Activated naive CD4-positive, alpha-beta T cell treated with Interleukin-2 at 50 U/mL for 16 hours (primary cell): ENCODE measurements at regions not wholly inside any gene's neighbourhood (a gene's known extent, or its start where the extent isn't known, plus 50 kb on each side); places are given as distances from the start of the nearest gene placed in this dataset.

ENCODE experiments used
- DNase-seq: peaks from one replicate; pipeline ENCODE4 v3.0.0-alpha.2; 2020

DNA sequence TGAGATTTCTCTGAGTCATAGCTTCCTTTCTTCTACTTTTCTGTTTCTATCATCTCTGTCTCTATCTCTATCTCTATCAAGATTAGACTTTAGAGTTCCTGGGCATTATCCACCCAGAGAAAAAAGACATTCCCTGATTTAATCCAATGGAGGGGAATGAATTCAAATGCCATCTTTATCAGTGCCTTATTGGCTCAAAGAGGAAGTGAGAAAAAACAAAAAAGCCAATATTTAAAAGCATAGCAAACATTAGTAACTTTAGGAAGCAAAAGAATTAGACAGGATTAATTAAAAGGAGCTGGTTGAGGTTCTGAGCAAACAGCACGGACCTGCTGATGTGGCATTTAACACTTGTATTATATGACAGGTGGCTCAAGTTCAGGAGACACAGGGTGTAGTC is 736.5 kb downstream of the REEP3 start:
- no peak for DNase-seq

DNA sequence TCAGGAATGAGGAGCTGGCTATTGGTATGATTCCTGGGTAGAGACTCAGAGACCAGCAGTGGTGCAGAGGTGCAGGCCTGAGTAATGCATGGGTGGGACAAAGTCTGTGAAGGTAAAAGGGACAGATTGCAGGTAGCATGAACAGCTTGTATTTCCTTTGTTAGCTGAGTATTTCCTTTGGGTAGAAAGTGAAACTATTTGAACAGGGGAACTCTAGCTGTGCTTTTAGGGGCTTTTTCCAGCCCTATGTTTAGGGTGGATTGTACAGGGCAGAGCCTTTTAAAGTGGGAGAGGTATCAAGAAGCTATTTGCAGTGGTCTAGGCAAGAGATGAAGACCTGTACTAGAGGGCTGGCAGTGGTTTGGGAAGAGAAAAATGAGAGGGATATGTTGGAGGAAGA is 739.9 kb downstream of the REEP3 start:
- DNase-seq: no peak

DNA sequence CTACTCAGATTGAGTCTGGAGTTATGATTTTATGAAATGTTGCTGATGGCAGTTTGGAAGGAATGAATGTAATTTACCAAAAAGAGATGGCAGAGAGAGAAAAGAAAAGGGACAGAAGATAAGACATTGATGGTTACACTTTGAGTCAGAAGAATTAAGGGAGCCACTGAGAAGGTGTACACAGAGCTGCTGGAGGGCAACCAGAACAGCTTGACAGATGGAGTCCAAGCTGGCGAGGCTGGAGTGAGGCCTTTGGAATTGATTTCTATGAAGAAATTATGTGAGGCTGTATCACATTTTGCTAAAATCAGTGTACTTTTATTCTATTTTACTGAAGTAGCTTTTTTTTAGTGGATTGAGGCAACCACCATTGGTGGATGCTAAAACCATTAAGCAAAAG is 740.5 kb downstream of the REEP3 start:
- DNase-seq: no peak

DNA sequence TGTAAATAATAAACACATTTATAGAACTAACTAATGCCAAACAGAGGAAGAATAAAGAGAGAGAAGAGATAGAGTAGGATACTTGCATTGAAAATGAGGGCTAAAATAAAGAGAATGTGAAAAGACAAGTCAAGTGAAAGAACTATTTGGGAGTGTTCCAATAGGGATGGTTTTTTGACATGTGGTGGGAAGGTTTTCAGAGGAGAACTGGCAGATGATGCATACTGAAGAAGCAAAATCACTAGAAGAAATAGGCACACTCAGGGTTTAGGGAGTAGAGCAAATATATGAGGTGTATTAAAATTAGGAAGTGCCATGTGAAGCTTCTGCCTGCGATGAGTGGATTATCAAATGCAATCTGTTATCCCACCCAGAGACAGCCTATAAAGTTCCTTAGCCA is 744.8 kb downstream of the REEP3 start:
- DNase-seq: no peak

- DNase-seq: no peak
These were observed 750.3 kb downstream of the REEP3 start for GRCh38 chr10:64271508-64271907.

- DNase-seq: no peak
These were observed 750.8 kb downstream of the REEP3 start for GRCh38 chr10:64271983-64272382.

- no peak for DNase-seq
These were observed 753.8 kb downstream of the REEP3 start for GRCh38 chr10:64275001-64275400.

DNA sequence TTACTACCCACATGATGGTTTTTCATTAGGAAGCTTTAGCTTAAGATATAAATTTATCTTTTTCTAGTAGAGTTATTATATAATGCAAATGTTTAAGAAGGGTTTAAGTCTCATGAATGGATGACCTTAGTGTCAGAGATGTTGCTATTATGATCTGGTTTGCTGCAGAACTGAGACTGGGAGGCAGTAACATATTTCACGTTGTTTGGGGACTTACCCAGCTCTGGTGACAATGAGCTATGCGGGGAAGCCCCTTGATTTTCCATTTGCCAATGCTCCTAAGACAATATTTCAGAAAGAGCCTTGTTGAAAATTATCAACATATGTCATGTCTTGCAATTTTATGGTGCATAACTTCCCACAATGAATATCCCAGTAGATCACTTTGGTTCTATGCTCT is 754.6 kb downstream of the REEP3 start:
- no peak for DNase-seq

GRCh38 chr10:64277536-64277935 is 756.3 kb downstream of the REEP3 start:
- DNase-seq: no peak

DNA sequence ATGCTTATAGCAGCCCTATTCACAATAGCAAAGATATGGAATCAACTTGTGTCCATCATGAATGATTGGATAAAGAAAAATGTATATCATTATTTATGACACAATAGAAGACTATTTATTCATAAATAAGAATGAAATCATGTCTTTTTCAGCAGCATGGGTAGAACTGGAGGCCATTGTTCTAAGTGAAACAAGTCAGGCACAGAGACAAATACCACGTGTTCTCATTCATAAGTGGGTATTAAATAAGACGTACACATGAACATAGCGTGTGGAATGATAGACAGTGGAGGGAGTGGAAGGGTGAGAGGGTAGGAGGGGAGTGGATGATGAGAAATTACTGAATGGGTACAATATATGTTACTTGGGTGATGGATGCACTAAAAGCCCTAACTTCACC is 762.4 kb downstream of the REEP3 start:
- DNase-seq: no peak

DNA sequence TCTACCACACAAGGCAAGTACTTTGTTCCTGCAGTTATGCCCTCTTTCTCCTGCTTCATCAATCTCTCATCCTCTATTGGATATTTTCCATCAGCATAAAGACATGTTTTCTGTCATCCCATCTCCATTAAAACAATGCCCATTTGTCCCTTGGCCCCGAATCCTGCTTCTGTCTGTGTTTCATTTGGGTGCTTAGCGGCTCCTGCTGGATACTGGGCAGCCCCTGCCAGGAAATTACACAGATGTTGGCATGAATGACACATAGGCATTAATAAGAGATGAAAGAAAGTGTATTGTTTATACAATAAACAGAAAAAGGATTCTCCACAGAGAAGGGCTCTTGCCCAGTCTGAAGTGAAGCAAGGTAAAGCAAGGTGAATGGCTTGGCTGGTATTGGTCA is 765.3 kb downstream of the REEP3 start:
- DNase-seq: no peak

GRCh38 chr10:64288404-64288803 is 767.2 kb downstream of the REEP3 start:
- no peak for DNase-seq

GRCh38 chr10:64303566-64303965 is 782.4 kb downstream of the REEP3 start:
- no peak for DNase-seq

DNA sequence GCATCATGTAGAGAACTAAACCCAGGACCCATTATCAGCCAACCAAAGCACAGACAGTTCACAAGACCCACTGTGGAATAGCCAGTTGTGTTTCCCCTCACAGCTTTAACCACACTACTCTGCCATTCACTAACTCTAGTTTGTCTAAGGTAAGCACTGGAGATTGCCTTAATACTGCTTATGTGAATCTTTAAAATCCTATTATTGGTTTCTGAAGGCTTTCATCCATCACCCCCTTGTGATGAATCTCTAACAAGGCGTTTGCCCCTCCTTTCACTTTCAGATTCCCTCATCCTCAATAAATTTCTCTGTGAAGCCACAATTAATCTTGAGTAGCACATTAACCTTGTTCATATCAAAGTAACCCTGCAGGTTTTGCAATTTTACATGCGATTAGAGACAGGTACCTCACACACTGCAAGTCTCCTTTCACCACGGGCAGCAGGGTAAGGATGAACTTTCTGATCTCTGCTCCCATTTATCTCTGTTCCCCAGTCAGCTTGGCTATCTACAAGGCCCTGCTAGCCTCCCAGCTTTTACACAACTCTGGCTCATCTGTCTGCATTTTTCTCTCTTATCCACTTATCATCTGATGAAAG is 785.6 kb downstream of the REEP3 start:
- DNase-seq: no peak

DNA sequence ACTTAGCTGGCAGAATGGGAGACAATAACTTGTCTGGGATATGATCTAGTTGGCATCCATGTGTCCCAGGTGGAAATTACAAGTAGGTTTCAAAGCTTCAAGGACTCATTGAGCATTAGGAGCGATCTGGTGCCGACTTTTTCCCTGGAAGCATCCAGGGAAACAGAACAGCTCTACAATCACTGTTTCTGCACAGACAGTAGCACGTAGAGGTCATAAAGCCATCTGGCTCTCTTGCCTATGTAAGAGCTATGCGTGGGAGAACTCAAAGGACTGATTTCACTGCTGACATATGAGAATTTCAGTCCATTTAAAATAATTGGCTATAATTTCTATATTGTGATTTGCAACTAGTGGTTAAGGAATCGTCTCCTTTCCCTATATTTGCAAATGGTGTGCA is 791.7 kb downstream of the REEP3 start:
- DNase-seq: no peak

DNA sequence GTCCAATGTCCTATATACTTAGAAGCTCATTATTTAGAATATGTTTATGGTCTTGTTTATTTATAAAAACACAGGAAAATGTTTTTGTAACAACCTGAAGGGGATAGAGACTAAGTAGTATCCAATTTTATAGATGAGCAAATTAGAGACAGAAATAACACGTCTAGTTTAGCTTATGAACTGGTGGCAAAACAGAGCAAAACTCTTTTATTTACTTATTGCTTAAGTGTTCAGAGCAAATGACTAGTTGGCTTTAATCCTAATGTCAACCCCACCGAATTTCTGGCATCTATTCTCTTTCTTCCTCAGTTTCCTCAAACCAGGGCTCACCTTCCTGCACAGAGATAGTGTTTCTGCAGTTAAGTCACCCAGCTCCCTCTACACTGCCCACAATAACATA is 792.8 kb downstream of the REEP3 start:
- DNase-seq: no peak

DNA sequence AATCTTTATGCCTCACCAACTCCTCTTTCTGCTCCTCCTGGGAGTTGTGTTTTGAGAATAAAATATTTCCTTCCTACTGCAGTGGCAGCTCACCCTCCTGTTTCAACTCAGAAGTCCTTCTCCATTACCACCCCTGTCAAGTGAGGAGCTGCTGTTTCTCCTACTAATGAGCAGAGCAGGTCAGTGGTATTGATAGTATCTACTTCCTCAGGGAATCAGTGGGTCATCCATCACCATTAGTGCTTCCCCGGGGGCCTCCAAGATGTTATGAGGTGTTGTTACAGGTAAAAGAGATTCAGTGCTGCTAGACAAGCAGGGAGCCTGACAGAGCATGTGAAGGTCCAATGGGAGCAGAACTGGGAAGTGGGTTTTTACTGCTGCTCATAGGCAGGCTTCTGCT is 795.2 kb downstream of the REEP3 start:
- no peak for DNase-seq

- DNase-seq: no peak
These were observed 795.6 kb downstream of the REEP3 start for GRCh38 chr10:64316833-64317232.

- no peak for DNase-seq
These were observed 799.2 kb downstream of the REEP3 start for GRCh38 chr10:64320448-64320847.

GRCh38 chr10:64329510-64329909 is 808.3 kb downstream of the REEP3 start:
- no peak for DNase-seq

DNA sequence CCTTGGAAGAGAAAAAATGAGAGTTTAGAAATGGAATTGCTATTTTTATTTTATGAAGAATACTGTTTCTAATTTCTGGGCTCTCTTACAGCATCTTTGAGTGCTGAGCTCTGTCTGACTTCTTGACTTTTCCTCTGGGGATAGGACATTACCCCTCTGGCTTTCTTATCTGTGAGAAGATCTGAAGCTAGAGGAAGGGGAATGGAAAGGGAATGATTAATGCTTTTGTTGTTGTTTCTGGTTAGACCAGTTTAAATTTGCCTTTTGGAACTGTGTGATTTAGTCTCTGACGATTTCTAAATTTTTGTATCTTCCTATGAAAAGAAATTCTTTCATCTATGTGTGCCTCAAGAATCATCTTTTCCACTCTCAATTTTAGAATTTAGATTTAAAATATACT is 811.4 kb downstream of the REEP3 start:
- no peak for DNase-seq

DNA sequence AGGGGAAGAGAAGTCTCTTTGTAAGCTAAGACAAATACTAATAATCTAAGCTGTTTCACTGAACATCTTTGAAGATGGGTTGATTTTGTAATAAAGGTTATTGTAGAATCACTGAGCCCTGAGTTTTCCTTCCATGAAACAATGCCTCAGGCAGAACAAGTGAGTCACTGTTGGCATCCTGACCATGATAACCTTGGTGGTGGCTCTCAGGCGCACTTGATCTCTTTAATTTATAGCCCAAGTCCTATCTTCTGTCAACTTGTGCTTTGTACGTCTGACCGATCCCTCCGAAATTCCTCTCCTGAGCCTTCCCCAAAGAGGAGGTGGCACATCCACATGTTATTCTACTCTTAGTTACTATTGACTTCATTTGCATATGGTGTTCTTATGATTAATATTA is 812.9 kb downstream of the REEP3 start:
- no peak for DNase-seq

- no peak for DNase-seq
These were observed 823.0 kb downstream of the REEP3 start for GRCh38 chr10:64344211-64344610.

- no peak for DNase-seq
These were observed 824.7 kb downstream of the REEP3 start for GRCh38 chr10:64345856-64346255.

DNA sequence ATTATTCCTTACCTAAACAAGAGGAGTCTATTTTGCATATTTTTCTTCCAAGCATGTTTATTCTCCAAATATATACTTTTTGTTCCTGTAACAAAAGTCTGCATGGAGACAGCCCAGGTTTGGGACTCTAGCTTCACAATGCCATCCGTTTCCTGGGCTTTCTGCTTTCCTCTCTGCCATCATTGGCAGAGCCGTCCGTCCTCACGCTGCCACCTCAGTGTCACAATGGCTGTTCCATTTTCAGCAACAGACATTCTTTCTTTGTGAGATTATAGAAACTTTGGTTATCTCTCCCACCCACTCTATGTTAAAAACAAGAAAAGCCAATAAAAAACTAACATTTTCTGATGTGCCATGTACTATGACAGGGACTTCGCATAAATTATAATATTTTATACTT is 825.2 kb downstream of the REEP3 start:
- DNase-seq: no peak

DNA sequence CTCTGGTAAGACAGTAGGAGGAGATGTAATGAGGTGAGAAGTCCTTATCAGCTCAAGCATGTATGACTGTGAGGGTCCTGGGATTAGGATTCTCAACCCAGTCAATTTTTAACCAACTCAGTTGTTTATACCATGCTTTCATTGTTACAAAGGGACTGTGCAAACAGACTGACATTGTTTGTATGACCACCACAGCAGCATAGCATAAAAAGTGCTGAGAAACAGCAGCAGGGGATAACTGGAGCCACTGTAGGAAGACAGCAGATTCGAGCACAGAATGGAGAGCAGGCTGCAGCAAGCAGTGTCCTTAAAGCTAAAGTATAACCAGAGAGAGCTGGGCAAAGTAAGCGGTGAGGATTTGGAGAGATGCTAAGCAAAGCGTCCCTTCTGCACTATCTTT is 829.5 kb downstream of the REEP3 start:
- no peak for DNase-seq
